Esophagus squamous epithelium (tissue), 5 donors: ENCODE measurements at regions not wholly inside any gene's neighbourhood (a gene's known extent, or its start where the extent isn't known, plus 50 kb on each side); places are given as distances from the start of the nearest gene placed in this dataset.

ENCODE experiments used
- DNase-seq: peaks from one replicate; lab custom pipeline; 2025; lab: John Stamatoyannopoulos, UW
- H3K27ac ChIP-seq, 4 donors: fragments of 200-600 bp; sonication (generic); one replicate each; pipeline ENCODE4 v1.5.1; 2016 to 2019; ENCODE audit warnings: mild to moderate bottlenecking in 1 of 4
- H3K27me3 ChIP-seq, 4 donors: fragments of 200-600 bp; sonication (generic); 1 replicate in 3 of 4; 2 replicates in 1 of 4; pipeline versions ENCODE4 v1.5.1 to v1.6.0; 2017 to 2021; ENCODE audit warnings: antibody characterized with exemption in 1 of 4
- H3K36me3 ChIP-seq, 3 donors: fragments of 200-600 bp; sonication (generic); one replicate each; pipeline ENCODE4 v1.5.1; 2016 to 2019
- H3K4me1 ChIP-seq, 3 donors: fragments of 200-600 bp; sonication (generic); one replicate each; pipeline ENCODE4 v1.5.1; 2017 to 2019
- H3K4me3 ChIP-seq, 4 donors: fragments of 200-600 bp; sonication (generic); 1 replicate in 3 of 4; 2 replicates in 1 of 4; pipeline ENCODE4 v1.5.1; 2016 to 2019; ENCODE audit warnings: mild to moderate bottlenecking in 2 of 4, moderate library complexity in 1 of 4
- H3K9me3 ChIP-seq, 3 donors: fragments of 200-600 bp; sonication (generic); one replicate each; pipeline ENCODE4 v1.5.1; 2016 to 2019
- POLR2A ChIP-seq, 4 donors: fragments of 450-650 bp; IDR thresholded peaks; one replicate each; pipeline ENCODE4 v1.6.1; 2017; ENCODE audit warnings: antibody characterized with exemption in 4 of 4, mild to moderate bottlenecking in 4 of 4, moderate library complexity in 3 of 4
- WGBS, 2 donors: methylation state at CpG; one replicate each; pipeline ENCODE4 v1.1.5; 2018; 5-methylcytosine and 5-hydroxymethylcytosine counted together
- intact Hi-C: fragments of 100-400 bp; cut with DNase I; formaldehyde crosslinking; loops from one replicate; pipeline ENCODE4 v1.15.0; 2022
- small RNA-seq, 4 donors: library from RNA; depleted of rRNA; stranded (forward); fragments of <200 nt; gene quantifications; one replicate each; pipeline ENCODE3, GENCODE V24; 2016
- TF ChIP-seq, protein P1 (sequence below), 6 experiments: fragments of 450-650 bp in 4 of 6; fragments of 200-600 bp in 2 of 6; sonication (generic) in 2 of 6; IDR thresholded peaks; one replicate each; pipeline ENCODE4 v1.5.1; 2016 to 2019; ENCODE audit warnings: antibody characterized with exemption in 6 of 6, mild to moderate bottlenecking in 4 of 6, moderate library complexity in 4 of 6
- donor health status: DM: yes; HTN: yes; CAD: no.

DNA sequence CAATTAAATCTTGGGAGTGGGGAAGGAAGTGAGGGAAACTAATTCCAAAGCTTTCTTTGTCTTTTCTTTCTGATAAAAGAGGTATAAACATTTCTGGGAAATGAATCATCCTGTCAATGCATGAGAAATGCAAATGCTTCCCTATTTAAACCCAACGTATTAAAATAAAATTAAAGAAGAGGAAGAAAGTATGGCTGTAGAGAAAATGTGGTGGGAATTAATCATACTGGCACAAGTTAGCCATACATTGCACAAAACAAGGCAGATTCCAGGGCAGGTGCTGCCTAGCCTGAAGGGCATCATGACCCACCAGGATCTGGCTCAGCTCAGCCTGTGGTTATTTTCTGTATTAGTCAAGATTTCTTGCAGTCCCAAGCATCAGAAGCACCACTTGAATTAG is 338.0 kb downstream of the NYAP2 start:
- no peaks in the 10 kb centered on the region for H3K4me1 ChIP-seq
- DNase-seq = no peak
- 10 to 16% methylated on average over 1 of the region's 1 CpG for WGBS, 2 donors
- no peaks in the 10 kb centered on the region for H3K9me3 ChIP-seq
- H3K27ac ChIP-seq = no peak overlapping the region
- H3K36me3 ChIP-seq = no peaks in the 10 kb centered on the region
- intact Hi-C loops = no loop called here
- no peaks in the 10 kb centered on the region for H3K27me3 ChIP-seq
- H3K4me3 ChIP-seq = no peak overlapping the region
- TF ChIP-seq POLR2A (IDR thresholded peaks at IDR 0.05) = no peak
- TF ChIP-seq, protein P1, sequence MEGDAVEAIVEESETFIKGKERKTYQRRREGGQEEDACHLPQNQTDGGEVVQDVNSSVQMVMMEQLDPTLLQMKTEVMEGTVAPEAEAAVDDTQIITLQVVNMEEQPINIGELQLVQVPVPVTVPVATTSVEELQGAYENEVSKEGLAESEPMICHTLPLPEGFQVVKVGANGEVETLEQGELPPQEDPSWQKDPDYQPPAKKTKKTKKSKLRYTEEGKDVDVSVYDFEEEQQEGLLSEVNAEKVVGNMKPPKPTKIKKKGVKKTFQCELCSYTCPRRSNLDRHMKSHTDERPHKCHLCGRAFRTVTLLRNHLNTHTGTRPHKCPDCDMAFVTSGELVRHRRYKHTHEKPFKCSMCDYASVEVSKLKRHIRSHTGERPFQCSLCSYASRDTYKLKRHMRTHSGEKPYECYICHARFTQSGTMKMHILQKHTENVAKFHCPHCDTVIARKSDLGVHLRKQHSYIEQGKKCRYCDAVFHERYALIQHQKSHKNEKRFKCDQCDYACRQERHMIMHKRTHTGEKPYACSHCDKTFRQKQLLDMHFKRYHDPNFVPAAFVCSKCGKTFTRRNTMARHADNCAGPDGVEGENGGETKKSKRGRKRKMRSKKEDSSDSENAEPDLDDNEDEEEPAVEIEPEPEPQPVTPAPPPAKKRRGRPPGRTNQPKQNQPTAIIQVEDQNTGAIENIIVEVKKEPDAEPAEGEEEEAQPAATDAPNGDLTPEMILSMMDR (IDR thresholded peaks at IDR 0.05) = no peak

DNA sequence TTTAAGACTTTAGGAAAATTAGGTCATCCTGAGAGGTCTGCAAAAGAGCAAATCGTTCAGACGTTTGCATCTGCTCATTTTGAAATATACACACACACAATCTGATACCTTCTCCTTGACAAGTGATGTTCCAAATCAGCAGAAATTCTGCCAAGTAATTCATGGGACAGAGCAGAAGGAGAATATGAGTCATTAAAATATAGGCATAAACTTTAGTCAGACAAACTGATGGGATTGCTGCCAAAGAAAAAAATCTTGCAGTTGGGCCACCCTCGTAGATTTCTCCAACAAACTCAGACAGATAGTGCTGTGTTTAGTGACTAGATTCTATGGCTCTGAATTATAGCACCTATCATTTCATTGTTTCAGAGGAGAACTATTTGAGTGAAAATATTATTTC is 336.3 kb downstream of the NYAP2 start:
- intact Hi-C loops = no loop called here
- H3K4me3 ChIP-seq = no peak overlapping the region
- TF ChIP-seq POLR2A (IDR thresholded peaks at IDR 0.05) = no peak
- TF ChIP-seq, protein P1 (IDR thresholded peaks at IDR 0.05) = no peak
- DNase-seq = no peak
- no peaks in the 10 kb centered on the region for H3K9me3 ChIP-seq
- H3K36me3 ChIP-seq = no peaks in the 10 kb centered on the region
- no peaks in the 10 kb centered on the region for H3K4me1 ChIP-seq
- H3K27ac ChIP-seq = no peak overlapping the region
- WGBS, 2 donors = 6 to 7% methylated on average over 3 of the region's 3 CpGs
- H3K27me3 ChIP-seq = no peaks in the 10 kb centered on the region

DNA sequence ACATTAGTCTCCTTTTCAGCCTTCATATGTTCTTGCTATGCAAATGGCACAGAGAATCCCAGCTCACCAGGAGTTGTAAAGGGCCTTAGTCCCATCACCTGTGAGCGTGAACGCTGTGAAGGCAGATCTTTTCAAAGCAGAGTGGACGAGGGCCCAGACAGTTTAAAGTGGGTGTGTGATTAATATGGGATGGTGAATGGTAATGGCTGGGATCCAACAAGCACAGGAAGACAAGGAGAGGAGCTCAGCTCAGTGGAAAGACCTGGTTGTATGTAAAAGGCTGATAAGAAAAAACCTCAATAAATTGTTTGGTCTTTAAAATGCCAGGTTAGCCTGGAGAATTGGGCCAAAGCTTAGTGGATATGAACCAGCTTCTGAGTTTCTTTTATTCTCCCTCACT is 326.2 kb downstream of the NYAP2 start:
- H3K4me1 ChIP-seq = no peaks in the 10 kb centered on the region
- DNase-seq = no peak
- intact Hi-C loops = no loop called here
- H3K4me3 ChIP-seq = no peak overlapping the region
- 47 to 59% methylated on average over 3 of the region's 3 CpGs for WGBS, 2 donors
- no peak overlapping the region for H3K27ac ChIP-seq
- no peaks in the 10 kb centered on the region for H3K27me3 ChIP-seq
- TF ChIP-seq, protein P1 (IDR thresholded peaks at IDR 0.05) = no peak
- TF ChIP-seq POLR2A (IDR thresholded peaks at IDR 0.05) = no peak
- H3K9me3 ChIP-seq = no peaks in the 10 kb centered on the region
- no peaks in the 10 kb centered on the region for H3K36me3 ChIP-seq

Small RNAs in the stretch of these regions (small RNA-seq; reads per million reads assigned to genes)
- 0 reads per million in 4 donors for gene AC068138.1
- 0 to 0.14 (median 0) reads per million in 4 donors for gene MIR5702
